ENCODE measurements at regions not wholly inside any gene's neighbourhood (a gene's known extent, or its start where the extent isn't known, plus 50 kb on each side); places are given as distances from the start of the nearest gene placed in this dataset.

- H3K9me3 Mint-ChIP-seq: no peaks in the 10 kb centered on the region
- H3K36me3 ChIP-seq (ENCODE audit: insufficient read depth): no peaks in the 10 kb centered on the region
- peak; percentile 95 for ATAC-seq
- DNase-seq (ENCODE audit: low spot score): peak; percentile 61
- H3K4me3 Mint-ChIP-seq: peak overlapping the region; percentile 15; the same call in 1 of the 3 replicates
- no peaks in the 10 kb centered on the region for H4K20me1 ChIP-seq (replicated peaks; ENCODE audit: insufficient read depth)
- H3K27me3 ChIP-seq (ENCODE audit: insufficient read depth): no peaks in the 10 kb centered on the region
- H3K9me2 ChIP-seq (ENCODE audit: insufficient read depth): no peaks in the 10 kb centered on the region
- H3K27ac Mint-ChIP-seq: peak overlapping the region; percentile 92
- peak overlapping the region; percentile 73 for H3K27ac ChIP-seq (ENCODE audit: low read depth)
- H3K27me3 Mint-ChIP-seq (ENCODE audit: insufficient read depth, low read depth, poor library complexity): no peaks in the 10 kb centered on the region
- H3K4me1 ChIP-seq (ENCODE audit: insufficient read depth): peaks cover 22% of the 10 kb centered on the region
- H3K4me1 Mint-ChIP-seq: peaks cover 21% of the 10 kb centered on the region
- H3K4me3 ChIP-seq: peak overlapping the region; percentile 25; the same call in 1 of the 2 replicates
- TF ChIP-seq POLR2AphosphoS5 (IDR thresholded peaks at IDR 0.05; ENCODE audit: low read depth) (no peak), ZNF114 (CRISPR knock-in tag; IDR thresholded peaks at IDR 0.05) (0 out of 2 replicates have a peak, but pooled peaks have one; percentile 57), CREB1 (CRISPR knock-in tag; IDR thresholded peaks at IDR 0.05; ENCODE audit: low read depth) (0 out of 2 replicates have a peak, but pooled peaks have one; percentile 4), NANOG (IDR thresholded peaks at IDR 0.05; ENCODE audit: borderline replicate concordance) (peak; percentile 76), JUNB (IDR thresholded peaks at IDR 0.05; ENCODE audit: unreplicated experiment) (no peak)
- TF ChIP-seq, protein P1, sequence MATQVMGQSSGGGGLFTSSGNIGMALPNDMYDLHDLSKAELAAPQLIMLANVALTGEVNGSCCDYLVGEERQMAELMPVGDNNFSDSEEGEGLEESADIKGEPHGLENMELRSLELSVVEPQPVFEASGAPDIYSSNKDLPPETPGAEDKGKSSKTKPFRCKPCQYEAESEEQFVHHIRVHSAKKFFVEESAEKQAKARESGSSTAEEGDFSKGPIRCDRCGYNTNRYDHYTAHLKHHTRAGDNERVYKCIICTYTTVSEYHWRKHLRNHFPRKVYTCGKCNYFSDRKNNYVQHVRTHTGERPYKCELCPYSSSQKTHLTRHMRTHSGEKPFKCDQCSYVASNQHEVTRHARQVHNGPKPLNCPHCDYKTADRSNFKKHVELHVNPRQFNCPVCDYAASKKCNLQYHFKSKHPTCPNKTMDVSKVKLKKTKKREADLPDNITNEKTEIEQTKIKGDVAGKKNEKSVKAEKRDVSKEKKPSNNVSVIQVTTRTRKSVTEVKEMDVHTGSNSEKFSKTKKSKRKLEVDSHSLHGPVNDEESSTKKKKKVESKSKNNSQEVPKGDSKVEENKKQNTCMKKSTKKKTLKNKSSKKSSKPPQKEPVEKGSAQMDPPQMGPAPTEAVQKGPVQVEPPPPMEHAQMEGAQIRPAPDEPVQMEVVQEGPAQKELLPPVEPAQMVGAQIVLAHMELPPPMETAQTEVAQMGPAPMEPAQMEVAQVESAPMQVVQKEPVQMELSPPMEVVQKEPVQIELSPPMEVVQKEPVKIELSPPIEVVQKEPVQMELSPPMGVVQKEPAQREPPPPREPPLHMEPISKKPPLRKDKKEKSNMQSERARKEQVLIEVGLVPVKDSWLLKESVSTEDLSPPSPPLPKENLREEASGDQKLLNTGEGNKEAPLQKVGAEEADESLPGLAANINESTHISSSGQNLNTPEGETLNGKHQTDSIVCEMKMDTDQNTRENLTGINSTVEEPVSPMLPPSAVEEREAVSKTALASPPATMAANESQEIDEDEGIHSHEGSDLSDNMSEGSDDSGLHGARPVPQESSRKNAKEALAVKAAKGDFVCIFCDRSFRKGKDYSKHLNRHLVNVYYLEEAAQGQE (IDR thresholded peaks at IDR 0.05; ENCODE audit: unreplicated experiment): no peak
- TF ChIP-seq, protein P2, sequence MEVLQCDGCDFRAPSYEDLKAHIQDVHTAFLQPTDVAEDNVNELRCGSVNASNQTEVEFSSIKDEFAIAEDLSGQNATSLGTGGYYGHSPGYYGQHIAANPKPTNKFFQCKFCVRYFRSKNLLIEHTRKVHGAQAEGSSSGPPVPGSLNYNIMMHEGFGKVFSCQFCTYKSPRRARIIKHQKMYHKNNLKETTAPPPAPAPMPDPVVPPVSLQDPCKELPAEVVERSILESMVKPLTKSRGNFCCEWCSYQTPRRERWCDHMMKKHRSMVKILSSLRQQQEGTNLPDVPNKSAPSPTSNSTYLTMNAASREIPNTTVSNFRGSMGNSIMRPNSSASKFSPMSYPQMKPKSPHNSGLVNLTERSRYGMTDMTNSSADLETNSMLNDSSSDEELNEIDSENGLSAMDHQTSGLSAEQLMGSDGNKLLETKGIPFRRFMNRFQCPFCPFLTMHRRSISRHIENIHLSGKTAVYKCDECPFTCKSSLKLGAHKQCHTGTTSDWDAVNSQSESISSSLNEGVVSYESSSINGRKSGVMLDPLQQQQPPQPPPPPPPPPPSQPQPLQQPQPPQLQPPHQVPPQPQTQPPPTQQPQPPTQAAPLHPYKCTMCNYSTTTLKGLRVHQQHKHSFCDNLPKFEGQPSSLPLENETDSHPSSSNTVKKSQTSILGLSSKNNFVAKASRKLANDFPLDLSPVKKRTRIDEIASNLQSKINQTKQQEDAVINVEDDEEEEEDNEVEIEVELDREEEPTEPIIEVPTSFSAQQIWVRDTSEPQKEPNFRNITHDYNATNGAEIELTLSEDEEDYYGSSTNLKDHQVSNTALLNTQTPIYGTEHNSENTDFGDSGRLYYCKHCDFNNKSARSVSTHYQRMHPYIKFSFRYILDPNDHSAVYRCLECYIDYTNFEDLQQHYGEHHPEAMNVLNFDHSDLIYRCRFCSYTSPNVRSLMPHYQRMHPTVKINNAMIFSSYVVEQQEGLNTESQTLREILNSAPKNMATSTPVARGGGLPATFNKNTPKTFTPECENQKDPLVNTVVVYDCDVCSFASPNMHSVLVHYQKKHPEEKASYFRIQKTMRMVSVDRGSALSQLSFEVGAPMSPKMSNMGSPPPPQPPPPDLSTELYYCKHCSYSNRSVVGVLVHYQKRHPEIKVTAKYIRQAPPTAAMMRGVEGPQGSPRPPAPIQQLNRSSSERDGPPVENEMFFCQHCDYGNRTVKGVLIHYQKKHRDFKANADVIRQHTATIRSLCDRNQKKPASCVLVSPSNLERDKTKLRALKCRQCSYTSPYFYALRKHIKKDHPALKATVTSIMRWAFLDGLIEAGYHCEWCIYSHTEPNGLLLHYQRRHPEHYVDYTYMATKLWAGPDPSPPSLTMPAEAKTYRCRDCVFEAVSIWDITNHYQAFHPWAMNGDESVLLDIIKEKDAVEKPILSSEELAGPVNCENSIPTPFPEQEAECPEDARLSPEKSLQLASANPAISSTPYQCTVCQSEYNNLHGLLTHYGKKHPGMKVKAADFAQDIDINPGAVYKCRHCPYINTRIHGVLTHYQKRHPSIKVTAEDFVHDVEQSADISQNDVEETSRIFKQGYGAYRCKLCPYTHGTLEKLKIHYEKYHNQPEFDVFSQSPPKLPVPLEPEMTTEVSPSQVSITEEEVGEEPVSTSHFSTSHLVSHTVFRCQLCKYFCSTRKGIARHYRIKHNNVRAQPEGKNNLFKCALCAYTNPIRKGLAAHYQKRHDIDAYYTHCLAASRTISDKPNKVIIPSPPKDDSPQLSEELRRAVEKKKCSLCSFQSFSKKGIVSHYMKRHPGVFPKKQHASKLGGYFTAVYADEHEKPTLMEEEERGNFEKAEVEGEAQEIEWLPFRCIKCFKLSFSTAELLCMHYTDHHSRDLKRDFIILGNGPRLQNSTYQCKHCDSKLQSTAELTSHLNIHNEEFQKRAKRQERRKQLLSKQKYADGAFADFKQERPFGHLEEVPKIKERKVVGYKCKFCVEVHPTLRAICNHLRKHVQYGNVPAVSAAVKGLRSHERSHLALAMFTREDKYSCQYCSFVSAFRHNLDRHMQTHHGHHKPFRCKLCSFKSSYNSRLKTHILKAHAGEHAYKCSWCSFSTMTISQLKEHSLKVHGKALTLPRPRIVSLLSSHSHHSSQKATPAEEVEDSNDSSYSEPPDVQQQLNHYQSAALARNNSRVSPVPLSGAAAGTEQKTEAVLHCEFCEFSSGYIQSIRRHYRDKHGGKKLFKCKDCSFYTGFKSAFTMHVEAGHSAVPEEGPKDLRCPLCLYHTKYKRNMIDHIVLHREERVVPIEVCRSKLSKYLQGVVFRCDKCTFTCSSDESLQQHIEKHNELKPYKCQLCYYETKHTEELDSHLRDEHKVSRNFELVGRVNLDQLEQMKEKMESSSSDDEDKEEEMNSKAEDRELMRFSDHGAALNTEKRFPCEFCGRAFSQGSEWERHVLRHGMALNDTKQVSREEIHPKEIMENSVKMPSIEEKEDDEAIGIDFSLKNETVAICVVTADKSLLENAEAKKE (CRISPR knock-in tag; IDR thresholded peaks at IDR 0.05): peak; percentile 100
- no peaks in the 10 kb centered on the region for H3K79me2 ChIP-seq (replicated peaks; ENCODE audit: insufficient read depth)
- no peaks in the 10 kb centered on the region for H3F3A ChIP-seq (replicated peaks; ENCODE audit: low read depth)
- no peak overlapping the region for H2AFZ ChIP-seq
- no peaks in the 10 kb centered on the region for H3K36me3 Mint-ChIP-seq (ENCODE audit: low read depth)
- peak overlapping the region; percentile 12 for H3K4me2 ChIP-seq
These were observed 603.8 kb downstream of the FRK start for GRCh38 chr6:115456848-115457247.

All from GM23338 (cell line).